ENCODE measurements at regions not wholly inside any gene's neighbourhood (a gene's known extent, or its start where the extent isn't known, plus 50 kb on each side); places are given as distances from the start of the nearest gene placed in this dataset.

GRCh38 chr5:20286512-20286911 lies 298.5 kb upstream of the CDH18 start:
- DNase-seq (ENCODE audit: extremely low read depth in 1 of 11, low read depth in 9 of 11, low spot score in 4 of 11), result no peak

GRCh38 chr5:20276959-20277263 lies 288.9 kb upstream of the CDH18 start:
- no peak for DNase-seq (ENCODE audit: extremely low read depth in 1 of 11, low read depth in 9 of 11, low spot score in 4 of 11)

- DNase-seq (ENCODE audit: extremely low read depth in 1 of 11, low read depth in 9 of 11, low spot score in 4 of 11), result no peak
Observed at GRCh38 chr5:20276061-20276958, 288.3 kb upstream of the CDH18 start.

GRCh38 chr5:20266066-20266465 lies 278.1 kb upstream of the CDH18 start:
- no peak for DNase-seq (ENCODE audit: extremely low read depth in 1 of 11, low read depth in 9 of 11, low spot score in 4 of 11)

- DNase-seq (ENCODE audit: extremely low read depth in 1 of 11, low read depth in 9 of 11, low spot score in 4 of 11), result no peak
Observed at GRCh38 chr5:20262896-20263295, 274.9 kb upstream of the CDH18 start.

GRCh38 chr5:20254748-20255147 lies 266.7 kb upstream of the CDH18 start:
- DNase-seq (ENCODE audit: extremely low read depth in 1 of 11, low read depth in 9 of 11, low spot score in 4 of 11), result no peak

- DNase-seq (ENCODE audit: extremely low read depth in 1 of 11, low read depth in 9 of 11, low spot score in 4 of 11), result no peak
Observed at GRCh38 chr5:20248118-20248517, 260.1 kb upstream of the CDH18 start.

- DNase-seq (ENCODE audit: extremely low read depth in 1 of 11, low read depth in 9 of 11, low spot score in 4 of 11), result no peak
Observed at GRCh38 chr5:20245432-20245974, 257.5 kb upstream of the CDH18 start.

GRCh38 chr5:20241351-20241750 lies 253.4 kb upstream of the CDH18 start:
- DNase-seq (ENCODE audit: extremely low read depth in 1 of 11, low read depth in 9 of 11, low spot score in 4 of 11), result no peak

- DNase-seq (ENCODE audit: extremely low read depth in 1 of 11, low read depth in 9 of 11, low spot score in 4 of 11), result no peak
Observed at GRCh38 chr5:20231040-20231439, 243.0 kb upstream of the CDH18 start.

GRCh38 chr5:20230010-20230409 lies 242.0 kb upstream of the CDH18 start:
- DNase-seq (ENCODE audit: extremely low read depth in 1 of 11, low read depth in 9 of 11, low spot score in 4 of 11), result no peak

GRCh38 chr5:20229303-20230005 lies 241.5 kb upstream of the CDH18 start:
- no peak for DNase-seq (ENCODE audit: extremely low read depth in 1 of 11, low read depth in 9 of 11, low spot score in 4 of 11)

GRCh38 chr5:20224966-20225365 lies 237.0 kb upstream of the CDH18 start:
- no peak for DNase-seq (ENCODE audit: extremely low read depth in 1 of 11, low read depth in 9 of 11, low spot score in 4 of 11)

- DNase-seq (ENCODE audit: extremely low read depth in 1 of 11, low read depth in 9 of 11, low spot score in 4 of 11), result no peak
Observed at GRCh38 chr5:20224046-20224445, 236.0 kb upstream of the CDH18 start.

- no peak for DNase-seq (ENCODE audit: extremely low read depth in 1 of 11, low read depth in 9 of 11, low spot score in 4 of 11)
Observed at GRCh38 chr5:20223451-20223850, 235.5 kb upstream of the CDH18 start.

GRCh38 chr5:20215257-20215656 lies 227.3 kb upstream of the CDH18 start:
- no peak for DNase-seq (ENCODE audit: extremely low read depth in 1 of 11, low read depth in 9 of 11, low spot score in 4 of 11)

- DNase-seq (ENCODE audit: extremely low read depth in 1 of 11, low read depth in 9 of 11, low spot score in 4 of 11), result no peak
Observed at GRCh38 chr5:20213803-20214202, 225.8 kb upstream of the CDH18 start.

- DNase-seq (ENCODE audit: extremely low read depth in 1 of 11, low read depth in 9 of 11, low spot score in 4 of 11), result no peak
Observed at GRCh38 chr5:20212701-20213100, 224.7 kb upstream of the CDH18 start.

- DNase-seq (ENCODE audit: extremely low read depth in 1 of 11, low read depth in 9 of 11, low spot score in 4 of 11), result no peak
Observed at GRCh38 chr5:20166456-20166855, 178.5 kb upstream of the CDH18 start.

GRCh38 chr5:20158006-20158405 lies 170.0 kb upstream of the CDH18 start:
- no peak for DNase-seq (ENCODE audit: extremely low read depth in 1 of 11, low read depth in 9 of 11, low spot score in 4 of 11)

Data from renal cortex interstitium (tissue), 11 donors.